Gastroesophageal sphincter (tissue), 4 donors: ENCODE measurements at regions not wholly inside any gene's neighbourhood (a gene's known extent, or its start where the extent isn't known, plus 50 kb on each side); places are given as distances from the start of the nearest gene placed in this dataset.

Experiments used
- ATAC-seq: fragments of 150-250 bp; one replicate; pipeline ENCODE4 v1.9.1; 2016; ENCODE audit warnings: mild to moderate bottlenecking, moderate library complexity
- H3K27ac ChIP-seq, 4 donors: fragments of 200-600 bp; sonication (generic) in 3 of 4; 1 replicate in 3 of 4; 2 replicates in 1 of 4; pipeline ENCODE4 v1.5.1; 2016 to 2019
- H3K27me3 ChIP-seq: fragments of 200-600 bp; sonication (generic); one replicate; pipeline ENCODE4 v1.5.1; 2019
- H3K36me3 ChIP-seq, 2 donors: fragments of 200-600 bp; sonication (generic); one replicate each; pipeline ENCODE4 v1.5.1; 2019; ENCODE audit warnings: control low read depth in 1 of 2
- H3K4me1 ChIP-seq, 3 donors: fragments of 200-600 bp; sonication (generic); 1 replicate in 2 of 3; 2 replicates in 1 of 3; pipeline ENCODE4 v1.5.1; 2016 to 2019; ENCODE audit warnings: control low read depth in 2 of 3
- H3K4me3 ChIP-seq, 2 donors: fragments of 200-600 bp; sonication (generic); one replicate each; pipeline ENCODE4 v1.5.1; 2019; ENCODE audit warnings: mild to moderate bottlenecking in 1 of 2, moderate library complexity in 1 of 2
- H3K9me3 ChIP-seq, 3 donors: fragments of 200-600 bp; sonication (generic); one replicate each; pipeline ENCODE4 v1.5.1; 2017 to 2019; ENCODE audit warnings: control low read depth in 2 of 3
- EP300 ChIP-seq: sonication (generic); formaldehyde crosslinking; IDR thresholded peaks from one replicate; pipeline ENCODE4 v1.6.1; 2017; ENCODE audit warnings: antibody characterized with exemption, mild to moderate bottlenecking
- POLR2A ChIP-seq, 2 donors: fragments of 450-650 bp; IDR thresholded peaks; one replicate each; pipeline ENCODE4 v1.6.1; 2017; ENCODE audit warnings: antibody characterized with exemption in 2 of 2, mild to moderate bottlenecking in 2 of 2, moderate library complexity in 1 of 2
- POLR2AphosphoS5 ChIP-seq: sonication (generic); formaldehyde crosslinking; IDR thresholded peaks from one replicate; pipeline ENCODE4 v1.6.1; 2017; ENCODE audit warnings: antibody characterized with exemption
- WGBS, 2 donors: methylation state at CpG; one replicate each; pipeline ENCODE4 v1.1.5; 2018; ENCODE audit warnings: low coverage in 1 of 2; 5-methylcytosine and 5-hydroxymethylcytosine counted together
- TF ChIP-seq, protein P1 (sequence below), 4 experiments: fragments of 200-600 bp in 2 of 4; fragments of 450-650 bp in 2 of 4; sonication (generic) in 1 of 4; IDR thresholded peaks; one replicate each; pipeline ENCODE4 v1.5.1; 2017 to 2019; ENCODE audit warnings: antibody characterized with exemption in 4 of 4, mild to moderate bottlenecking in 2 of 4, moderate library complexity in 2 of 4

- H3K36me3 ChIP-seq, result no peaks in the 10 kb centered on the region
- TF ChIP-seq, protein P1, sequence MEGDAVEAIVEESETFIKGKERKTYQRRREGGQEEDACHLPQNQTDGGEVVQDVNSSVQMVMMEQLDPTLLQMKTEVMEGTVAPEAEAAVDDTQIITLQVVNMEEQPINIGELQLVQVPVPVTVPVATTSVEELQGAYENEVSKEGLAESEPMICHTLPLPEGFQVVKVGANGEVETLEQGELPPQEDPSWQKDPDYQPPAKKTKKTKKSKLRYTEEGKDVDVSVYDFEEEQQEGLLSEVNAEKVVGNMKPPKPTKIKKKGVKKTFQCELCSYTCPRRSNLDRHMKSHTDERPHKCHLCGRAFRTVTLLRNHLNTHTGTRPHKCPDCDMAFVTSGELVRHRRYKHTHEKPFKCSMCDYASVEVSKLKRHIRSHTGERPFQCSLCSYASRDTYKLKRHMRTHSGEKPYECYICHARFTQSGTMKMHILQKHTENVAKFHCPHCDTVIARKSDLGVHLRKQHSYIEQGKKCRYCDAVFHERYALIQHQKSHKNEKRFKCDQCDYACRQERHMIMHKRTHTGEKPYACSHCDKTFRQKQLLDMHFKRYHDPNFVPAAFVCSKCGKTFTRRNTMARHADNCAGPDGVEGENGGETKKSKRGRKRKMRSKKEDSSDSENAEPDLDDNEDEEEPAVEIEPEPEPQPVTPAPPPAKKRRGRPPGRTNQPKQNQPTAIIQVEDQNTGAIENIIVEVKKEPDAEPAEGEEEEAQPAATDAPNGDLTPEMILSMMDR (IDR thresholded peaks at IDR 0.05), result no peak
- TF ChIP-seq POLR2A (IDR thresholded peaks at IDR 0.05) (no peak), POLR2AphosphoS5 (no peak), EP300 (no peak)
- no peak overlapping the region for H3K4me3 ChIP-seq
- no peak overlapping the region for H3K27ac ChIP-seq
- H3K9me3 ChIP-seq, result no peaks in the 10 kb centered on the region
- WGBS, 2 donors, result 96 to 100% methylated on average over 2 of the region's 2 CpGs
- peaks cover 0 to 9% (median 0%) of the 10 kb centered on the region in 3 donors for H3K4me1 ChIP-seq
- H3K27me3 ChIP-seq, result no peaks in the 10 kb centered on the region
- ATAC-seq, result no peak
These were observed 91.8 kb upstream of the PLXNC1 start for GRCh38 chr12:94056419-94057158.

- no peaks in the 10 kb centered on the region for H3K27me3 ChIP-seq
- TF ChIP-seq, protein P1 (IDR thresholded peaks at IDR 0.05), result no peak
- TF ChIP-seq POLR2AphosphoS5 (no peak), EP300 (no peak), POLR2A (IDR thresholded peaks at IDR 0.05) (no peak)
- WGBS, 2 donors, result 46 to 61% methylated on average over 3 to 7 of the region's 7 CpGs
- peak overlapping the region in 1 of 4 donors; percentile 3 for H3K27ac ChIP-seq
- no peaks in the 10 kb centered on the region for H3K9me3 ChIP-seq
- H3K4me1 ChIP-seq, result peaks cover 0 to 9% (median 0%) of the 10 kb centered on the region in 3 donors
- peak; percentile 26 for ATAC-seq
- no peak overlapping the region for H3K4me3 ChIP-seq
- H3K36me3 ChIP-seq, result no peaks in the 10 kb centered on the region
These were observed 90.9 kb upstream of the PLXNC1 start for GRCh38 chr12:94057262-94058151.

DNA sequence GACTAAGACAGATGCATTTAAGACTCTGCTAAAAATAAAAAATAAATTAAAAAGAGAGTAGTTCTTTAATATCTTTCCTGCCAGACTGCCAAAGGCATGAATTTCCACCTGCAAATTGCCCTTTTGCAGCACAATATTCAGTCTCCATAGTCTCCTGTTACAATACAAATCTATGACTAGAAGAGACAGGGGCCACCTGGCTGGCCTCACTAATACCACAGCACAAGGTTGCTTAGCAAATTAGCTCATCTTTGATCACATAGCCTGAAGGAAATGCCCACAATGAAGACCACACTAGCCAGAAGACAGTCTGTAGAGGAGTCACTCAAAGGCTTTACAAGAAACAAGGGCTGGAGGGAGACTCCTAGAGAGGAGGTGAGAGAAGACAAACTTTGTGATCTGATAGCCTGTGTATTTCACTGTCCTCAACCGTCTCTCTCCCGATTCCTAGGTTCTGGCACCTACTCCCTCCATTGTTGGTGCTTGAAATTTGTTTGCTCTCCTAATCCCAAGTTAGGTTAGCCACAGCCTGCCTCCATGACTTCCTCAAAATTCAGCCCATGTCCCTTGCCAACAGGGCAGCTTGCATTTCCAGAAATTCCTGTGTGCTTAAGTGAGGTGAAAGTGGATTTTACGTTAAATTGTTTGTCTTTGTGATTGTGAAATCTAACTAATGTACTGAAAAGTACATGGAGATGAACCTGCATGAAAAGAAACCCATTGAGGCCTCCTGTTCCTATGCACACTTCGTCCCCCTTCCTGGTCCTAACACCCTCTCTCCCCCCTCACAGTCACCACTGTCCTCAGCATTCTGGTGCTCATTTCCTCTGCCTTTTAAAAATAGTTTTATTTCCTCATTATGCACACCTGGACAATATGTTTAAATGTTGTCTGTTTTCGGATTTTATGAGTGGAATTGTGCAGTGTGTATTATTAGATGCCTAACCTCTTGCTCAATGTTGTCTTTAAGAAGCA, 88.7 kb upstream of the PLXNC1 start:
- TF ChIP-seq EP300, result no peak
- TF ChIP-seq, protein P1 (IDR thresholded peaks at IDR 0.05), result no peak
- no peak for TF ChIP-seq POLR2AphosphoS5
- TF ChIP-seq POLR2A (IDR thresholded peaks at IDR 0.05), result no peak
- no peaks in the 10 kb centered on the region for H3K9me3 ChIP-seq
- no peak overlapping the region for H3K27ac ChIP-seq
- no peak for ATAC-seq
- no peaks in the 10 kb centered on the region for H3K27me3 ChIP-seq
- 63 to 79% methylated on average over 5 of the region's 5 CpGs for WGBS, 2 donors
- H3K4me3 ChIP-seq, result no peak overlapping the region
- peaks cover 0 to 9% (median 0%) of the 10 kb centered on the region in 3 donors for H3K4me1 ChIP-seq
- H3K36me3 ChIP-seq, result no peaks in the 10 kb centered on the region

DNA sequence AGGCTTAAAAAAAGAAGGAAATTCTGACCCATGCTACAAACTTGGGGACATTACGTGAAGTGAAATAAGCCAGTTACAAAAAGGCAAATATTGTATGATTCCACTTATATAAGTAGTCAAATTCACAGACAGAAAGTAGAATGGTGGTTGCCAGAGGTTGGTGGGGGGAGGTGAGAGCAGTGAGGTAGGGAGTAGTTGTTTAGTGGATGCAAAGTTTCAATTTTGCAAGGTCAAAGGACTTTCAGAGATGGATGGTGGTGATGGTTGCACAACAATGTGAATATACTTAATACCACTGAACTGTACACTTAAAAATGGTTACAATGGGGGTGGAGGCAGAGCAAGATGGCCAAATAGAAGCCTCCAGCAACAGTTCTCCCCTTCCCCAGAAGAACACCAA, 86.2 kb upstream of the PLXNC1 start:
- no peaks in the 10 kb centered on the region for H3K27me3 ChIP-seq
- WGBS, 2 donors, result 100% methylated on average over 1 of the region's 1 CpG
- no peak overlapping the region for H3K4me3 ChIP-seq
- TF ChIP-seq, protein P1 (IDR thresholded peaks at IDR 0.05), result no peak
- peaks cover 0 to 9% (median 0%) of the 10 kb centered on the region in 3 donors for H3K4me1 ChIP-seq
- H3K36me3 ChIP-seq, result no peaks in the 10 kb centered on the region
- H3K9me3 ChIP-seq, result no peaks in the 10 kb centered on the region
- H3K27ac ChIP-seq, result no peak overlapping the region
- no peak for ATAC-seq
